ENCODE measurements at regions not wholly inside any gene's neighbourhood (a gene's known extent, or its start where the extent isn't known, plus 50 kb on each side); places are given as distances from the start of the nearest gene placed in this dataset.

DNA sequence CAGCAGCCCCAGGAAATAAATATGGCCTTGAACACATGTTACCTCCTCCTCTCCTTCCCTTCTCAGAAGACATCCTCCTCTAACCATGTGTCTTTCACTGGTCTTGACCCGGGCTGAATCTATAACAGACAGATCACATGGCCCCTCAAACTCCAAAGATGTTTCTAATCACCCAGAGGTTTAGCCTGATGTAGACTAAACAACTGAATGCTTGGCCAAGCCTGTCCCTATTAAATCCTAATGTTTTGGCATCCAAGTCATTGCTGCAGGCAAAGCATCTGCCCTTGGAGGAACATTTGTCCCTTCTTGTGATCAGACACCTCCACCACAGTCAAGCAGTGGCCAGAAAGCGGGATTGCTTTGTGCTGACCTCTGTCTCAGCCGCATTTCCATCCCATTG is 65.5 kb downstream of the ANKRD60 start:
- Mint-ChIP-seq H3K4me1 (no peaks in the 10 kb centered on the region), H3K4me3 (no peak overlapping the region), H3K27me3 (no peaks in the 10 kb centered on the region), H3K27ac (no peak overlapping the region), H3K9me3 (no peaks in the 10 kb centered on the region)
- no peak for DNase-seq
- ATAC-seq = no peak

DNA sequence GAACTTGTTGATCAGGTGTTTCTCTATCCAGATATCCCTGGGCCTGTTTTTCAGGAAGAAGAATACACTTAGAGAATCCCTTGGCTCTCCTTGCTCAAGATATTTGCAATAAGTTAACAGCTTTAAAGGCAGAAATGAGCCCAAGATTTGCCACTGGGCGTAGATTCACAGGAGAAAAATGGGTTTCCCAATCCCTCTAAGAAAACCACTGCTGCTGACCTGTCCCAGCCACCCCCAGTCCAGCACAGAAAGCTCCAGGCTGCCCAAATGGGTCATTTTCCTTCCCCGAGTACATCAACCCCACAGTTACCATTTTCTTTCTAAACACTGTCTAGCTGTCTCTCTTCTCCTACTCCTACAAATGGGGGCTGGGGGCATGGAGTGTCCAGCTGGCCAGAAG is 67.3 kb downstream of the ANKRD60 start:
- ATAC-seq (no peak), DNase-seq (no peak)
- Mint-ChIP-seq H3K27ac (no peak overlapping the region), H3K9me3 (no peaks in the 10 kb centered on the region), H3K4me3 (no peak overlapping the region), H3K4me1 (no peaks in the 10 kb centered on the region), H3K27me3 (no peaks in the 10 kb centered on the region)

DNA sequence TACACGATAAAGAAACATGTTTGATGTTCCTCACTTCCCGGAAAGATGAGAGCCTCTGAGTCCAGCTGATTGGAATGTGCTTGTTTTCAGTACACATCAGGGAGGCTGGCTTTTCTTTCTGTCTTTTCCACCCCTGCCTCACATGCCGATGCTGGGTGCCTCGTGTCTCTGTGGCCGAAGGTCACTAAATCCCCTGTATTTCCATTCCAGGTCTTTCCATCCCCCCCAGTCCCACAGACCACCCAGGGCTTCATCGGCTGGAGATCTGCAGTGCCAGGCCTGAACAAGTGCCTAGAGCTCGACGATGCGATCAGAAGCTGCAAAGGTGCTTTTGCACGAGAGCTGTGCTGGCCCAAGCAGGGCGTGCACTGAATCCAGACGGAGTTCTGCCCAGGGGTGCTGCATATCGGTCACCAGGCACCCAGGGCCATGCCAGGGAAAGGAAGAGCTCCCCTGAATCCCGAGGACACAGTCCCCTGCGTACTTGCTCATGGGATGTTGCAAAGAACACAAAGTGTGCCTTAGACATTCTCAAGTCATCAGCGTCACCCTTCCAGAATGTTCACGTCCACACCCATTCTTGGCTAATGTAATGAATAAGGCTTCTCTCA is 67.9 kb downstream of the ANKRD60 start:
- no peak for DNase-seq
- H3K27me3 Mint-ChIP-seq = no peaks in the 10 kb centered on the region
- H3K4me3 Mint-ChIP-seq = no peak overlapping the region
- H3K27ac Mint-ChIP-seq = no peak overlapping the region
- no peaks in the 10 kb centered on the region for H3K4me1 Mint-ChIP-seq
- ATAC-seq = no peak
- no peaks in the 10 kb centered on the region for H3K9me3 Mint-ChIP-seq

DNA sequence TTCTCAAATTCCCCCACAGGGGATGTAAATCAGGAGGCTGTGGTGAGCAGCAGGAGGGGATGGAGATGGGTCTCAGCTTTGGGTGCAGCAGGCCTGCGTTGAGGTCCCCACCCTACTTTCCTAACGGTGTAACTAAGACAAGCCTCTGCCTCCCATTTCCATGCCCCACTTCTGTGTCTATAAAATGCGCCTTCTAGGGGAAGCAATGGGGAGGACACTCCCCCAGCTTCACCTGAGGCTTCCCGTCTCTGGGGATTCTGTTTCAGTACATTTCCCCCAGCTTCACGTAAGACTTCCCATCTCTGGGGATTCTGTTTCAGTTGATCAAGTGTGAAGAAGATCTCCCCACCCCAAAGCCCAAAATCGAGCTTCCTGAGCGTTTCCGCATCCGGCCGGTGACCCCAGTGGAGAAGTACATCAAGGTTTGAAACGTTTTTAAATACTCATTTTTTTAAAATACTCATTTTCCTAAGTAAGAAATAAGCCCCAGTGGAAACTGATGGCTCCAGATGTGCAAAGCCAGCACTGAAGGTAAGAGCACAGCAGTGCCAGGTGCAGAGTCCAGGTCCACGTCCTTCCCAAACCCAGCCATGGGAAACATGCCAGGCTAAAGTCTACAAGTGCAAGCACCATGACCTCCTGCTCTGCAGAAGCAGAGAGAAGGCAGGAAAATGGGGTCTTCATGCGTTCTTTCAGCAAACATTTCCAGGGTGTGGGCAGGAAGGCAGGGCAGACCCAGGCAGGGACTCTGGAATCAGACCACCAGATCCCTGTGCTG is 73.1 kb downstream of the ANKRD60 start:
- H3K4me1 Mint-ChIP-seq = peaks cover 6% of the 10 kb centered on the region
- DNase-seq = no peak
- H3K4me3 Mint-ChIP-seq = no peak overlapping the region
- peaks cover 30% of the 10 kb centered on the region for H3K27me3 Mint-ChIP-seq
- ATAC-seq = no peak
- H3K9me3 Mint-ChIP-seq = no peaks in the 10 kb centered on the region
- H3K27ac Mint-ChIP-seq = no peak overlapping the region

DNA sequence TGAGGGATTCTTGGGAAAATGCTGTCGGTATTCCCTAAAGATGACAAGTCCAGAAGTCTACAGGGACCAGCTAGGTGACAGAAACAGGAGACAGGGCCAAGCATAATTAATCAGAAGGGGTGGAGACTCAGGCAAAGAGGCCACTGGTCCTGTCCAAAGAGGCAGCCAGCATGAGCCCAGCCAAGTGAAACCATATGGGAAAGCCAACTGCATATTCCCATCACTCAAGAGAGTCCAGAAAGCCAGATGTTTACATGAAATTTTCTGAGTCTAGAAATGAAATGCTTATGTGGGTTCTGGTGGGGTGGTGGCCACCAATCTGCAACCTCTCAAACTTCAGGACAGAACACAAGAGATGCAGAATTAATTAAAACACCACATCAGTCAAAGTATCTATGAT is 74.3 kb downstream of the ANKRD60 start:
- Mint-ChIP-seq H3K4me3 (no peak overlapping the region), H3K4me1 (peaks cover 6% of the 10 kb centered on the region), H3K27me3 (peaks cover 42% of the 10 kb centered on the region), H3K9me3 (no peaks in the 10 kb centered on the region), H3K27ac (peak overlapping the region in 1 of 2 donors; percentile 1)
- ATAC-seq (no peak), DNase-seq (no peak)

DNA sequence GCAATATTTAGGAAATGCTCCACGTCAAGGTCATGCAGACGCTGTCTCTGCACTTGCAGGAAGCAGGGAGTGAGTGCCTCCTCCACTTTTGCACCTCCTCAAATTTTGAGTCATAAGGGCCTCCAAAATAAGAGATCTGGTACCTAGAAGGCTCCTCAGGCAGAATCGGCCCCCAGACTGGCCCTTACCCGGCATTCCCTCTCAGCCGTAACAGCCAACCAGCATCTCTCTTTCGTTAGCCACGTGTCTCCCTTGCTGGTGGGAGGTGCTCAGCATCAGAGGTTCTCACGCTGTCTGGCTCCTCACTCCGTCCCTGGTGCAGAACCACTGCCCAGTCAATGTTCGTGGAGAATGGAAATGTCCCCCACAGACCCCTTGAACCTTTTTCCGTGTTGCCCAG is 75.3 kb downstream of the ANKRD60 start:
- Mint-ChIP-seq H3K4me1 (peaks cover 6% of the 10 kb centered on the region), H3K4me3 (no peak overlapping the region), H3K9me3 (no peaks in the 10 kb centered on the region), H3K27ac (no peak overlapping the region), H3K27me3 (peaks cover 52% of the 10 kb centered on the region)
- no peak for DNase-seq
- ATAC-seq = no peak

DNA sequence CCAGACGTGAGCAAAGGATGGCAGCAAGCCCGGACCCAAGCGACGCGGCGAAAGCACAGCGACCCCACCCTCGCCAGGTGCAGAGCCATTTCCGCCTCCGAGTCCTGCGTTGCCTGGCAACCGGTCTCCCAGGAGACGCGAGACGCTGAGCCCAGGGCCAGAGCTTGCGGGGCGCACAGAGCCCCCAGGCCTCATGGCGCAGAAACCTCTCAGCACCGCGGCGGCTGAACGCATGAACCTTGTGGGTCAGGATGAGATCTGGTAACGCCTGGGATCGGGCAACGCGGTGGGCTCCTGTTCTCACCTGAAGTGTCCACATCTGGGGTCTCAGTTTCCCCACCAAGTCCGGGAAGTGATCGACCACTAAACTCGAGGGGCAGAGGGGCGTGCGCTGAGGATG is 77.7 kb downstream of the ANKRD60 start:
- peaks cover 75% of the 10 kb centered on the region for H3K27me3 Mint-ChIP-seq
- no peak for DNase-seq

DNA sequence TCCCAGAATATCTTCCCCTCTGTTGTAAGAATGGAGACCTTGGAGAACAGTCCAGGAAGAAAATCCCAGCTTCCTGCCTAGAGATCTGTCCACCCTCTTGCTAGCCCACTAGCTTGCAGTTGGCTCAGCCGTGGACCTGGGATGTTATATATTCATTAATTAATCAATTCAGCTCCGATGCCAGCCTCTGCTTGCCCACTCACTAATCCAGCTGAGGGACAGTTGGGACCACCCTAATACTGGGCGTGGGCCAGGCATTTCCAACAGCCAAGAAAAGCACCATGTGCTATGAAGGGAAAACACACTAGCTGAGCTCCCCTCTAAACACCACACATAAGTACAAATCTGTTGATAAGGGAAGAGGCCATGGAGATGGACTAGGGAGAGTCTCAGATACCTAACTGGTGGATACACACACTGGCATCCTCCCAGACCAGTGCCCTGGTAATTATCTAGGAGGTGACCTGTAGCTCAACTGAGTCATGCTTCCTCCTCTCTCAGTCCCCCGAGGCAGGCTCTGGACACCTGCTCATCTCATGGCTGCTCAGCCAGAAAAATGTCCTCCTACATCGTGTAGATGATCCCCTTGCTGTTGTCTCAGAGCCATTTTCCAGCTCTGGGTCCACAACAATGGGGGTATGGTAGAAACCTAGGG is 78.9 kb downstream of the ANKRD60 start:
- Mint-ChIP-seq H3K9me3 (no peaks in the 10 kb centered on the region), H3K27ac (no peak overlapping the region), H3K27me3 (peaks cover 82% of the 10 kb centered on the region), H3K4me1 (peaks cover 6% of the 10 kb centered on the region), H3K4me3 (no peak overlapping the region)
- no peak for DNase-seq
- no peak for ATAC-seq

More for the DNA sequence above, 77.7 kb downstream of the ANKRD60 start:
- Mint-ChIP-seq H3K4me1 (peaks cover 6% of the 10 kb centered on the region), H3K9me3 (no peaks in the 10 kb centered on the region), H3K4me3 (no peak overlapping the region), H3K27ac (no peak overlapping the region)
- ATAC-seq = no peak

DNA sequence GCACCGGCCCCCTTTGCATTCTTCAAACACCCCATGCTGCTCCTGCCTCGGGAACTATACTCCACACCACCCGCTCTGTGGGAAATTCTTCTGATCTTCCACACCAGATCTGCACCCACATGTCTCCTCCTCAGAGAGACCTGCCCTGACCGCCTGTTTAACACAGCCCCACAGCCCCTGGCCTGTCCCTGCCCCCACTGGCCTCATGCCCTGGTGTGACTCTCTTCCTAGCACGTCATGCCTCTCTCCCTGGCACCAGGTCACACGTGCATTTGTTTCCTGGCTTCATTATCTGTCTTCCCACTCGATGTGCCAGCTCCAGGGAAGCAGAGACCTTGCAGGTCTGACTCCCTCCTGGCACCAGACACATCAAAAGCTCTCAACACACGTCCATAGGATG is 79.6 kb downstream of the ANKRD60 start:
- DNase-seq (no peak), ATAC-seq (no peak)
- Mint-ChIP-seq H3K4me1 (peaks cover 6% of the 10 kb centered on the region), H3K27ac (no peak overlapping the region), H3K9me3 (no peaks in the 10 kb centered on the region), H3K4me3 (no peak overlapping the region), H3K27me3 (peaks cover 79% of the 10 kb centered on the region)

DNA sequence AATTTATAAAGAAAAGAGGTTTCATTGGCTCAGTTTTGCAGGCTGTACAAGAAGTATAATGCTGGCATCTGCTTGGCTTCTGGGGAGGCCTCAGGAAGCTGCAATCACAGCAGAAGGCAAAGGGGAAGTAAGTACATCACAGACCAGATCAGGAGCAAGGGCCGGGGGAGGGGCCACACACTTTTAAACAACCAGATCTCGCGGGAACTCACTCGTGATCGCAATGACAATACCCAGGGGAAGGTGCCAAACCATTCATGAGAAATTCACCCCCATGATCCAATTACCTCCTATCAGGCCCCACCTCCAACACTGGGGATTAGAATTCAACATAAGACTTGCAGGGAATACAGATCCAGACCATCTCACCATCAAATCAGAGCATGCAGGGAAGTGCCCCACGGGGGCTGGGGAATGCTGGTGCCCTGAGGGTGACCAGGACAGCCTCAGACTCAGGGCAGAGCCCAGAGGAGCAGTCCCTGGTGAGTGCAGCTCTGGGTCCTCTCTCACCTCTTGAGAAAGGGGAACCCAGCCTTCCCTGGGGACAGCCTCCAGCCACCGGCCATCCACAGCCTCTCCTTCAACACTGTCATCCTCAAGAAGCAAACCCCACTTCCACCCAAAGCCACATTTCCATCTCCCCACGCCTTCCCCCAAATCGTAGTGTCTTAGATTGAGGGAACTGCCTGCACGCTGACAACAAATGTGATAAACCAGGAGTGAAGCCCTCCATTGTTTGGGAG is 80.7 kb downstream of the ANKRD60 start:
- H3K27ac Mint-ChIP-seq = no peak overlapping the region
- DNase-seq = no peak
- H3K27me3 Mint-ChIP-seq = peaks cover 68% of the 10 kb centered on the region
- no peak overlapping the region for H3K4me3 Mint-ChIP-seq
- H3K9me3 Mint-ChIP-seq = no peaks in the 10 kb centered on the region
- H3K4me1 Mint-ChIP-seq = peaks cover 6% of the 10 kb centered on the region
- no peak for ATAC-seq

DNA sequence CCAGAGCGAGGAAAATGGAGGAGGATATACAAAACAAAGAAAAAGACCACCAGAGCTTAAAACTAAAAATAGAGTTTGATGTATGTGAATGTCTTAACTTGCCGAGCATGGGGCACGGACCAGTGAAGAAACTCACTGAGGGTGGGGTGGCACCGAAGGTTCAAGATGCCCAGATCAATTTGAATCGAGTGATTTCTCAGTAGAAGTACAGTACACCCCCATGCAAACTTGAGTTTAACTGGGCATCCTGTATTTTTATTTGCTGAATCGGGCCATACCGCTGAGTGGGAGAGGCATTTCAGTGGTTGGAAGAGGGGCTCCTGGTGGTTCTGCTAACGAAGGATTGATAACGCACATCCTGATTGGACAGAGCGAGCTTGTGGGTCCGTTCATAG is 81.7 kb downstream of the ANKRD60 start:
- H3K27ac Mint-ChIP-seq = no peak overlapping the region
- no peak overlapping the region for H3K4me3 Mint-ChIP-seq
- ATAC-seq (no peak), DNase-seq (no peak)
- H3K27me3 Mint-ChIP-seq = peaks cover 66% of the 10 kb centered on the region
- peaks cover 6% of the 10 kb centered on the region for H3K4me1 Mint-ChIP-seq
- H3K9me3 Mint-ChIP-seq = no peaks in the 10 kb centered on the region

DNA sequence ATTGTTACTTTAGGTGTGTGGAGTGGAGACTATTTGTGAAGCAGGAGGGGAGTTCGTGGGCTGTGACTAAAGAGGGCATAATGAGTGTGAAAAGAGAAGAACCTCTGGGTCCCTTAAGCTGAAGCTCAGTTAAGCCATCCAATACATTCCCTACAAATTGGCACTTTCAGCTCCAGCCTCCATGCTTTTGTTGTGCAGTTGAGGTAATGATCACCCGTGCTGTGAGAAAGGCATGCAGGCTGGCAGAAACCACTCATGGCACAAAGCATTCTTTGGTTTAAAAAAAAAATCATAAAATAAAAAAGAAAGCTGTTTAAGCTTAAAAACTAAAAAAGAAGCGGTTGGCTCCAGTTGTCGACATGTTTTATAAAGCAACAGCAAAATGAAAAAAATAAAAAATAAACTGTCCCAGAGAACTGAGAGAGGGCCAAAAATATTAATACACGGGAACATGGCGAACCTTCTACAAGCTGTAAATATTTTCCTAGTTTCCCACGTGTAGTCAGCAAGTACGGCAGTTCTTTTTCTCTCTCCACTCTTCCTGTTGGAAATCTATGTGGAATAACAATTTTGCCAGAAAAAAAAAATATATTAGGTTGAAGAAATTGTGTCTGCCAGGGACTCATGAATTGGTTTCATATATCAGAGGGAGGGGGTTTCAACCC is 82.2 kb downstream of the ANKRD60 start:
- Mint-ChIP-seq H3K27ac (no peak overlapping the region), H3K4me3 (no peak overlapping the region), H3K9me3 (no peaks in the 10 kb centered on the region), H3K27me3 (peaks cover 68% of the 10 kb centered on the region), H3K4me1 (peaks cover 6% of the 10 kb centered on the region)
- no peak for DNase-seq
- ATAC-seq = no peak

DNA sequence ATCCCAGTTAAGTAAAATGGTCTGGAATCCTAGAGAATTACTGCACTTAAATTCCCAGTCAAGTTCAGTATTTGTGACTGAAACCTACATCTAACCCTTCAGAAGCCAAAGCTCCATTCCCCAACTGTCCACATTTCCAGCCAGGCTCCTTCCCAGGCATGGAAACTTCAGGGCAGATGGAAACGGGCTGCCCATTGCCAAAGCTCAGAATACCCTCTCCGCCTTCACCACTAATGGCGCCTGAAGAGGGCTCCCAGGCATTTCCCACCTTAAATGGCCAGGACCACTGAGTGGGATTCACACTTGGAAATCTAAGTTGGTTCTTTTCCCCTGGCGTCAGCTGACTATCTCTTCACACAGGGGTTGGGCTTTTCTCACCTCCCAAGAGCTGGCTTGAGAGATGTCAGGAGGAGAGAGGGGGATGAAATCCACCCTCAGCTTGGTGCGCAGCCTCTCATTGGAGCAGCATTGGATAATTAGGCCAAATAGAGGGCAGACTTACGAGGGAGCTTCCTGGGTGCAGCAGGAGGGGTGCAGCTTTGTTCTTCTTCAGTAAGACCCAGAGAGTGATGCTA is 82.9 kb downstream of the ANKRD60 start:
- no peak for ATAC-seq
- peaks cover 66% of the 10 kb centered on the region for H3K27me3 Mint-ChIP-seq
- peaks cover 1% of the 10 kb centered on the region for H3K4me1 Mint-ChIP-seq
- H3K27ac Mint-ChIP-seq = no peak overlapping the region
- no peaks in the 10 kb centered on the region for H3K9me3 Mint-ChIP-seq
- DNase-seq = no peak
- no peak overlapping the region for H3K4me3 Mint-ChIP-seq

DNA sequence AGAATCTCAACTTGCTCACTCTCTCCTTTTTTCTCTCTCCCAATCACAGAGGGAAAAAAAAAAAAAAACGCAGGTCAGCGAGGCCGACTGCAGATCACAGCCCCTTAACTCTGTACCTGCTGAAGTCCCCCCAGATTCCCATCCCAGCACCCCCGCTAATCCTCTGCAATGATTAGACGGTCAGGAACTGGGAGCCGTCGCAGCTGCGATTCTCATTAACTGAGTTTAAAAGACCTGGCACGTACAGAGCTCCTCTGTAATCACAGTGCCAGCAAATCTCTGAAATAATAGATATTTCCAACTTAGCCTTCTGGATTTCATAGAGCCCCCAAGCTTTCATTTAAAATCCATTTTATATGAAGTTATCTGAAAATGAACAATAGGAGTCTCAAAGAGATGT is 84.4 kb downstream of the ANKRD60 start:
- Mint-ChIP-seq H3K4me1 (no peaks in the 10 kb centered on the region), H3K9me3 (no peaks in the 10 kb centered on the region), H3K27me3 (peaks cover 62% of the 10 kb centered on the region), H3K27ac (no peak overlapping the region), H3K4me3 (no peak overlapping the region)
- no peak for DNase-seq
- ATAC-seq = no peak

DNA sequence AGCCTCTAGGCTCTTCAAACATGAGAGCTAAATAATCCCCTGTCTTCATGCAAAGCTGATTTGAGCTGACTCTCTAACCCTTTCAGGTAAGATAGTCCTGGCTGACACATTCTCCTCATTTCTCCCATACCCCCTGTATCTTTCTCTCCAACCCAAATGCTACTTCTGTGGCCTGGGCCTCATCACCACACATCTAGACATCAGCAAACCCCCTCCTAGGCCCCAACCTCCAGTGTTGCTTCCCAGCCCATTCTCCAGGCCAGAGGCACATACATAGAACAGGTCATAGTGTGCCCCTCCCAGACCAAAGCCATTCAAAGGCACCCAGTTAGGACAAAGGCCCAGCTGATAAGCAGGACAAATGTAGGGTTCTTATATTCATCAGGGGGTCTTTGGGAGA is 84.9 kb downstream of the ANKRD60 start:
- Mint-ChIP-seq H3K9me3 (no peaks in the 10 kb centered on the region), H3K4me3 (no peak overlapping the region), H3K27ac (no peak overlapping the region), H3K27me3 (peaks cover 62% of the 10 kb centered on the region), H3K4me1 (no peaks in the 10 kb centered on the region)
- DNase-seq (no peak), ATAC-seq (no peak)

Measured in stimulated activated naive CD8-positive, alpha-beta T cell treated with anti-CD3 and anti-CD28 coated beads, Interleukin-15, amount 100 ng/mL, for 72 hours (primary cell).